Retina (tissue), 1 donor: ENCODE measurements at regions not wholly inside any gene's neighbourhood (a gene's known extent, or its start where the extent isn't known, plus 50 kb on each side); places are given as distances from the start of the nearest gene placed in this dataset.

Source experiments
- DNase-seq: peaks from one replicate; pipeline ENCODE4 v3.0.0-alpha.2; 2016

DNA sequence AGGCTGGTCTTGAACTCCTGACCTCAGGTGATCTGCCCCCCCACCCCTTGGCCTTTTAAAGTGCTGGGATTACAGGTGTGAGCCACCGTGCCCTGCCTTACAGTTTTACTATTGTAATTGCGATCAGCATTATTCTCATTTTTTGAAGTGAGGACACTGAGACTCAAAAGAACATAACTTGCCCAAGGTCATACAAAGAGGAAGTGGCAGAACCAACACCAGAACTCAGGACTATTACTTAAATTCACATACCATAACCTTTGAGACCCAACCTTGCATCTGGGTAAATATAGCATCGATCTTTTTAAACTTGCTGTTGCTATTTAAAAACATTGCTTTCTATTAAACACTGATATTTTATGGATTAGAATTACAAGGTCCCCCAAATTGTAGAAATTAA is 54.2 kb downstream of the FOXI1 start:
- DNase-seq: no peak

DNA sequence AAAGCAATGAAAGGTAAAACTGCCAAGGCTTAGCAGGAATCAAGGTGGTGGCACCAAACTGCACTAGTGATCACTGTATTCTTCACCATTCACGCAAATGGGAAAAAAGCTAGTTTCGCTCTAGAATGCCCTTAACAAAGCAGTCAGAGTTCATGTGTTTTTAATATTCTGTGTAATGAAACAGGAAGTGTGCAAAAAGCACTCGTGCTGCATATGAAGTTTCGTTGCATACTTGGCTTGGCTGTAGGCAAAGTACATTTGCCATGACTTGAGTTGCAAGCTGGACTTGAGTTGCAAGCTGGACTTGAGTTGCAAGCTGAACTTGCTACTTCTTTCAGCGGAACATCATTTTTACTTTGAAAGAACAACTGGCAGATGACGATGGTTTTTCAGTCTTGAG is 55.4 kb downstream of the FOXI1 start:
- no peak for DNase-seq

DNA sequence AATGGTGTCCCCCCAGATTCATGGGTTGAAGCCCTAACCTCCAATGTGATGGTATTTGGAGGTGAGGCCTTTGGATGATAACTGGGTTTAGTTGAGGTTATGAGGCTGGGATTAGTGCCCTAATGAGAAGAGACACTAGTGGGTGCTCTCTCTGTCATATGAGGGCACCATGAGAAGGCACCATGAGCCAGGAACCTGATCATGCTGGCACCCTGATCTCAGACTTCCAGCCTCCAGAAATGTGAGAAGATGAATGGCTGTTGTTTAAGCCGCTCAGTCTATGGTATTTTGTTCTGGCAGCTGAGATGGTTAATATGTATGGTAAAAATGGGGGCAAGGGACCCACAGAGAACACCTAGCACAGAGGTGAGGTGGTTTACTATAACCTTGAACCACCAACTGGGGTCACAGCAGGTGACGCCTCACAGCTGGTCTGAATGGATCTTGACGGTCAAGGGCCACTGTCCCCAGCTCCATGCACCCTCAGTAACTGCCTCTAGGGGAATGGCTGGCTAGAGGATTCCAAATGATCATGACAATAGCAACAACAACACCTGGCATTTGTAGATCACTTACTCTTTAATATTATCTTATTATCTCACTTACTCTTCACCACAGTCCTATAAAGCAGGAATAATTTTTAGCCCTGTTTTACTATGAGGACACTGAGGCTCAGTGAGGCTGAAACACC is 57.1 kb downstream of the FOXI1 start:
- no peak for DNase-seq

DNA sequence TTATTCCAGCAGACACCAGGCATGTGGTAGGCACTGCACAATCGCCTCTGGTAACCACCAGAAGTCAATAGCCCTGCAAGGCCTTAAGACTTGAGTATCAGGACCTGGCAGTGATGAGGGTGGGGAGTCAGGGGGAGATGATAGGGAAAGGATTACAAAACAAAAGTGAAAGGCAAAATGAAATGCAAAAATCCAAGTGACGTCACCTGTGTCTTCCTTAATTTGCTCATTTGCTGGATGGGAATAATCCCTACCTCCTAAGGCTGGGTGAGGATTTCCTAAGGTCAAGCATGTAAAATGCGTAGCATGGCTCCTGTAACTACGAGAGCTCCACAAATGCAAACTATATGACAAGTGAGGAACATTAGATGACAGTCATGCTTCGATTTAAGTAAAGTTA is 58.4 kb downstream of the FOXI1 start:
- DNase-seq: no peak

DNA sequence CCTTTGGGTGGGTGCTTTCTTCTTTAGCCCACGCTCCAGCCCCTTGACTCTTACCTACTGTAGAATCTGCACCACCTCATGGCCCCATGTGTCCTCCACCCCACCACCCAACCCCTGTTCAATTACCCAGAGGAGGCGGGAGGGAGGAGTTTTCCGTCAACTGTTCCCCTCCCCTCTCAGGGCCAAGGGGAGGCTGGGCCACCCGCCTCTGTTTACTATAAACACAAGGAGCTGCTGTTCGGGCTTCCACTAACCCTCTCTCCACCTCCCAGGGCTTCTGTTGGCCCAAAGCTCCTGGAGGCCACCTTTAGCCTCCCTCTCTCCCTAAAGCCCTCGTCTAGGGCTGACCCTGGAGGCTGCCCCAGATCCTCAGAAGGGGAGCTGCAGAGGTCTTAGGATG is 59.2 kb downstream of the FOXI1 start:
- DNase-seq: no peak

DNA sequence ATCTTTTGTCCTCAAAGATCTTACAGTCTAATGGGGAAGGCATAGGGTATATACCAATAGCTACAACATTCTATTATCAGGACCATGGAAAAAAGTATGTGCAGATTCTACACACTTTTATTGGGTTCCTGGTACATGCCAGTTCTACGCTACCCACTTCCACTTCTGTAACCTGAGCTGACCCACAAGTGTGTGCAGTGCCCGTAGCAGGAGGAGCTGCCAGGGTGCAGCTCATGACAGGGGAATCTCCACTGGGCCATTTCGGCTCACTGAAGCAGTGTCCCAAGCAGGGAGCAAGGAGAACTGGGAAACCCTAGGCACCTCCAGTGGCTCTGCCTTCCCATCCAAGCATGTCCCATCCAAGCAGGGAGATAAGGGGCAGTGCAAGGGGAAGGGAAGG is 60.4 kb downstream of the FOXI1 start:
- DNase-seq: no peak

DNA sequence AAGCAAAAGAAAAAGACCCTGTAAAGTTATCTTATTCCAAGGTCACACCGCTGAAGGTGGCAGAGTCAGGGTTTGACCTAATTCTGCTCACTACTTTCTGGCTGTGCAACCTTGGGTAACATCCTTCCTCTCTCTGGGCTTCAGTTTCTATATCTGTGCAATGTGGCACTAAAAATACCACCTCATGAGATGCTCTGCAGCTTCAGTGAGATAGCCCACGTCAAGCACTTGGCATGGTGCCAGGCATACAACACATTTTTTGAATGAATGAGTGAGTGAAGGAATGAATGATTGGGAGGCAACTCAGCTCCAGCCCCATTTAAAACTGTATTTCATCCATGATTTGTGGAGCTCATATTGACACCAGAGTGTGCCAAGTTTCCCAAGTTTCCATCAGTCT is 62.3 kb downstream of the FOXI1 start:
- no peak for DNase-seq

DNA sequence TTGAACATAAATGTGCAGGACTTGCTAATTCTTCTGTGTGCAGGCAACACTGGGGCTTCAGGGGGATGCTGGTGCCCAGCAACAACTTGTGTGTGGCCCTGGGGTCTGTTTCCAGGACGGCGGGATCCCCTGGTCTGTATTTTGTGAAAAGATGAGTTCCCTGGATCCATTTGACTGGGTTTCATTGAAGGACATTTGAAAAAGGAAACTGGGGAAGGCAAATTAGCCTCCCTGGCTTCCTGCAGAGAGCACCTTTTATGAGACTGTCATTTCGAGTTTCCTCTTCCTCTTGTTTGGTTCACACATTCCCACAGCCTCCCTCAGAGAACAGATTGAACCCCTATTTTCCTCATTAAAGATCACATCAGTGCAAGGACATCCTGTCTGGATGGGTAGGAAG is 63.1 kb downstream of the FOXI1 start:
- peak; percentile 54 for DNase-seq

DNA sequence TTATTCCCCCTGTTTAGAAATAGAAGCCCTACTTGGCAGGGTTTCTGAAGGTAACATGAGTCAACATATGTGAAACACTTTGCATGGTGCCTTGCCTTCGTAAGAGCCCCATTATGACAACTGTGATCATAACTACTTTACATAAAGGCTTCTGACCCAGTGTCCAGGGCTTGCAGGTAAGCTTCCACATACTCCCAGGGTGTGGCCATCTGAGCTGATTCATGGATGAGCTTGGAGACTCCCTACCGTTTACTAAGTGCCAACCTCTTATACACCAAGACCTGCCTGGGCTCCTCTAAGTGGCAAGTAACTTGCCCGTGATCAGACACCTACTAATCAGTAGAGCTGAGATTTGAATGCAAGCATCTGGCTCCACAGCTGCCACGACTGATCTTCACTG is 62.8 kb upstream of the C5orf58 start:
- DNase-seq: no peak

DNA sequence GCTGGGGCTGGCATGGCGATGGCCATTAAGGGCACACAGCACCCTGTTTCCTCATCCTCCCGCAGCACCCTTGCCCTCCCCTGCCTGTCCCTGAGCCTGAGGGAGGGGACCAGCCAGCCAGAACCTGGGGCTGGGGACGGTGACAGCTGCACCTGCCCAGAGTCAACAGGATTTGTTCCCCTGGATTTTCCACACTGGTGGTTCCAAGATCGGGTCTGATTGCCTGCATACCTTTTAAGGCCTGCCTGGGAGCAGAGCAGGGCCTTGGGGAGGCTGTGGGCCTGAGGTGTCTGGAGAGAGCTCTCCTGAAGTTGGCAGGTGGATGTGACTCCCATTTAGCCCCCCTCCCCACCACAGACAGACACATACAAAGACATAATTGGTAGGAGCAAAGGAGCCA is 61.0 kb upstream of the C5orf58 start:
- DNase-seq: no peak

DNA sequence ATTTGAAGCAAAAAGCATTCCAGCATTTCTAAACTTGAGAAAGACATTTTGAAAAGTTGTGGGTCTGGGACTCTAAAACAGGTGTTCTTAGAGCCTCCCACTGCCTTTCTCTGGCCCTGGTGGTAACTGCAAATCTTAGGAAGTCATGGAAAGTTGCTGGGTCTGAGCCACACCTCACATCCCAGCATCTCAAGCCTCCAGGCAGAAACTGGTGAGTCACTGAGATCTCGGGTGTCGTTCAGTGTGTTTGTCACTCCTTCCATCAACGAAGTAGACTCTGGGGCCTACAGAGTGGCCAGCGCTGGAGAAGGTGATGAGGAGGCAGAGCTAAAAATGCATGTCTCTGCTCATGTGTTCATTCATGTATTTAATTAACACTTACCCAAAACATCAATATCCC is 59.6 kb upstream of the C5orf58 start:
- no peak for DNase-seq

DNA sequence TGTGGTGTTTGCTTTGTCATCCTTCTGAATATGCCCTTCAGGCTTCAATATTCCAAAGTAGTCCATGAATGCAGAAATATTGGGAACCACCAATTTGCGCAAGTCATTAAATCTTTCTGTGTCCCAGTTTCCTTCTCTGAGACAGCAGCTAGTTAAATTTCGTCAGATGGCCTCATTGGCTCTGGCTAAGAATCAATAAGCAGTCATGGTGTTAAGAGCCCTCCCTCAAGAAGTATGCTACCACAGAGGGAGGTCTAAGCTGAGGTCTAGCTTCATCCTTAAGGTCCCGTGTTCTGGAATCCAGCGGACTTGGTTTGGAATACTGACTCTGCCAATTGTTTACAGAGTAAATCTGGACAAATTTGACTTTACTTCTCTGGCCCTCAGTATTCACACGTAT is 59.1 kb upstream of the C5orf58 start:
- no peak for DNase-seq

DNA sequence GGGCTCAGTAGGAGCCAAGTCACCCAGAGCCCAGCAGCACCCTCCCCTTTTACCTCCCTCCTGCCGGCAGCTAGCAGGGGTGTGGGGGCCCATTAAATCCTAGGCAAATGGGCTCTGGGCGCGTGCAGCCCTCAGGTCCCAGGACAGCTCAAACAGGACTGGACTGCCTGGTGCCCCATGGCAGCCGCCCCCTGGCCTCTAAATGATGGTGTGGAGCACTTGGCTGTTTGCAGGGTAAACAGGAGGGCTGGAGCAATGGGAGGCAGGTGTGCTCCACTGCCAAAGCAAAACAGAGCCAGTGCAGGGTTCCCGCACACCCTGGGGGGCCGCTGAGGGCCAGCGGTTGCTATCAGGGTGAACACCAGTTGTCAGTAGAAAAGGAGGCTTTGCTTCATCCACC is 55.9 kb upstream of the C5orf58 start:
- no peak for DNase-seq

DNA sequence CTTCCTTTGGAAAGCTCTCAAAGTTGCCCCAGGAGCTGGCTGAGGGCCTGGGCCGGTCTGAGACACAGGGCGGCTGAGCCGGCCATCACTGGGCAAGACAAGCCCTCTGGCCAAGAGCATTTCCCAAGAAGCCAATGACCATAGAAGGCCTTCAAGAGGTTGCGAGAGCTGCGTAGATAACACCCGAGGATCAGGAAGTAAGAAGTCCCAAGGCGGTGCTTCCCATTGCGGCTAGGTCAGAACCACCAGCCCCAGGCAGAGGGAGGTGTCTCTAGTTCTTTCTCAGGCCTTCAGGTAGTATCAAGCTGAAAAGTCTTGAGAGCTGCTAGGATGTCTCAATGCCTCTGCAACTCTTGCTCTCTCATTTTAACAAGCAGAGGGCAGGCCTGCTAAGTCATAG is 54.0 kb upstream of the C5orf58 start:
- no peak for DNase-seq

DNA sequence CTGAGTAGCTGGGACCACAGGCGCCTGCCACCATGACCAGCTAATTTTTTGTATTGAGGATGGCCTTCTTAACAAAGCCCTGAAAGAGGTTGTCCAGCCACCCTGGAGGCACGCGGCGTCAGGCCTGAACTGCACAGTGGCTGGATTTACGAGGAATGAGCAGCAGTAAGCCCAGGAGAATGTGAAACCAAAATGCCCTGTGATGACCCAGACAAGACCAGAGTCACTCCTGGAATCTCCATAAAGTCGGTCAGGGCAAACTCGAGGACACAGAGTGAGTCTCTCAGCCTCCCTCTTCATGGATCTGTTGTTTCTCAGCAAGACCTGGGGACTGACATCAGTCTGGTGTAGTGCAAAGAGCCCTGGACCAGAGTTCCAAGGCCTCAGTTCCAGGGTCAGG is 53.2 kb upstream of the C5orf58 start:
- DNase-seq: no peak

DNA sequence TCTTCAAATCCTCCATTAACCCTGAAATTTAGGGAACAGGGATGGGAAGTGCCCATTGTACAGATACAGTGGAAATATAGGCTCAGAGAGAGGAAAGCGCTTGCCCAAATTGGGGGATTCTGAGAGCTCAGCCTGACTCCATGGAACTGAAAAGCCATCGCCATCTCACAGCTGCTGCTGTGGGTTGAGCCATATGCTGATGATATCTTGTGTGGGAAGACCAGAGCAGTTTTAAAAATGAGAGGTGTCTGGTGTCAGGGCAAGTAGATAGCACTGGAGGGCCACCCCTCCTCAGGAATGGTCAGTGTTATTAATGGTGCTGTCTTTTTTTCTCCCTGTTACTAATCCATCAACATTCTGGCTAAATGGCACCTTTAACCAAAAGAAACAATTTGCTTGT is 50.9 kb upstream of the C5orf58 start:
- DNase-seq: no peak

DNA sequence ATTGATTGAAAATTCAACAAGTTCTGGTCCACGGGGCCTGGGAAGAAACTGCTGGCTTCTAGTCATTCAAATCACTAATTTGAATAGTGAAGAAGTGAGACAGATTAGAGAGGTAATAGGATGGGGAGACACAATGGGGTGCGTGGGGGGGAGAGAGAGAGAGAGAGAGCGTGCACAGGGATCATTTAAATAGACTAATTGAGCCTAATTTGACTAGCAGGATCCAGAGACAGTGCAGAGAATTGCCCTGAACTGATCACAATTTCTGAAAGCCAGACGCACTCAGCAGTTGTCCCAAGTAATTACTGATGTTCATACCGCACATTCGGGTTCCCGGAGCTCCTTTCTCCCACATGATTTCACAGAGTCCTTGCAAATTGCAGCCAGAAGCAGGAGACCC is 50.3 kb upstream of the C5orf58 start:
- peak; percentile 44 for DNase-seq
